ENCODE measurements at regions not wholly inside any gene's neighbourhood (a gene's known extent, or its start where the extent isn't known, plus 50 kb on each side); places are given as distances from the start of the nearest gene placed in this dataset.

GRCh38 chr4:64216741-64217140, 192.5 kb downstream of the TECRL start:
- TF ChIP-seq CTCF (IDR thresholded peaks at IDR 0.05; ENCODE audit: insufficient read depth, low read depth, low read length): no peak
- DNase-seq (ENCODE audit: low read depth): no peak
- H3K4me3 ChIP-seq (ENCODE audit: low read depth, low read length): no peak overlapping the region

GRCh38 chr4:64205376-64205775, 203.9 kb downstream of the TECRL start:
- no peak for TF ChIP-seq CTCF (IDR thresholded peaks at IDR 0.05; ENCODE audit: insufficient read depth, low read depth, low read length)
- H3K4me3 ChIP-seq (ENCODE audit: low read depth, low read length): no peak overlapping the region
- DNase-seq (ENCODE audit: low read depth): no peak

- DNase-seq (ENCODE audit: low read depth): no peak
- no peak for TF ChIP-seq CTCF (IDR thresholded peaks at IDR 0.05; ENCODE audit: insufficient read depth, low read depth, low read length)
- no peak overlapping the region for H3K4me3 ChIP-seq (ENCODE audit: low read depth, low read length)
Observed at GRCh38 chr4:64200001-64200555, 209.2 kb downstream of the TECRL start.

GRCh38 chr4:64195582-64195981, 213.7 kb downstream of the TECRL start:
- H3K4me3 ChIP-seq (ENCODE audit: low read depth, low read length): no peak overlapping the region
- TF ChIP-seq CTCF (IDR thresholded peaks at IDR 0.05; ENCODE audit: insufficient read depth, low read depth, low read length): no peak
- no peak for DNase-seq (ENCODE audit: low read depth)

GRCh38 chr4:64192731-64193412, 216.4 kb downstream of the TECRL start:
- no peak for DNase-seq (ENCODE audit: low read depth)
- no peak for TF ChIP-seq CTCF (IDR thresholded peaks at IDR 0.05; ENCODE audit: insufficient read depth, low read depth, low read length)

GRCh38 chr4:64174247-64174882, 234.9 kb downstream of the TECRL start:
- no peak for DNase-seq (ENCODE audit: low read depth)
- no peak overlapping the region for H3K4me3 ChIP-seq (ENCODE audit: low read depth, low read length)
- TF ChIP-seq CTCF (IDR thresholded peaks at IDR 0.05; ENCODE audit: insufficient read depth, low read depth, low read length): no peak

More at GRCh38 chr4:64192731-64193412, 216.4 kb downstream of the TECRL start:
- H3K4me3 ChIP-seq (ENCODE audit: low read depth, low read length): no peak overlapping the region
